ENCODE measurements at regions not wholly inside any gene's neighbourhood (a gene's known extent, or its start where the extent isn't known, plus 50 kb on each side); places are given as distances from the start of the nearest gene placed in this dataset.
A peak's percentile ranks its signal among the peaks of the same experiment; 100 is the strongest.

GRCh38 chr2:134785659-134786430, 52.6 kb upstream of the ACMSD start (continued):
- TF ChIP-seq ZSCAN29 (IDR thresholded peaks at IDR 0.05) (no peak), SMAD5 (IDR thresholded peaks at IDR 0.05; ENCODE audit: low read depth) (no peak), BMI1 (IDR thresholded peaks at IDR 0.05; ENCODE audit: borderline replicate concordance) (no peak), NBN (IDR thresholded peaks at IDR 0.05) (no peak), KLF5 (IDR thresholded peaks at IDR 0.05; ENCODE audit: partially characterized antibody) (no peak)

GRCh38 chr2:134788417-134788816, 50.0 kb upstream of the ACMSD start:
- WGBS (ENCODE audit: insufficient coverage, insufficient replicate concordance, low lambda C conversion rate, missing lambda C conversion rate) = 0% methylated on average over 2 of the region's 2 CpGs
- ATAC-seq = no peak
- TF ChIP-seq NFYB (IDR thresholded peaks at IDR 0.05; ENCODE audit: insufficient read depth, low read depth, low read length) (no peak), POU2F2 (IDR thresholded peaks at IDR 0.05; ENCODE audit: borderline replicate concordance, low read depth, low read length) (0 out of 3 replicates have a peak, but pooled peaks have one; percentile 9), CREB1 (IDR thresholded peaks at IDR 0.05; ENCODE audit: low read depth) (no peak), CREM (IDR thresholded peaks at IDR 0.05; ENCODE audit: low read depth) (no peak), REST (IDR thresholded peaks at IDR 0.05; ENCODE audit: low read depth, low read length) (no peak), ZZZ3 (IDR thresholded peaks at IDR 0.05; ENCODE audit: control insufficient read depth, insufficient read length, low read depth) (no peak)
- intact Hi-C loops (cut with micrococcal nuclease; ENCODE audit: unreplicated experiment) (no loop called here), in situ Hi-C loops (cut with MboI) (no loop called here)
- no peaks in the 10 kb centered on the region for H3K27me3 ChIP-seq (replicated peaks in 1 of 2; ENCODE audit: control insufficient read depth in 2 of 2, insufficient read depth in 2 of 2, low read length in 1 of 2)
- H3K4me2 ChIP-seq (ENCODE audit: control insufficient read depth, insufficient read depth) = no peak overlapping the region
- H3K9ac ChIP-seq (ENCODE audit: control insufficient read depth, insufficient read depth, low read length) = no peak overlapping the region
- SMC1A ChIA-PET (ENCODE audit: uncharacterized antibody, unreplicated experiment) = no interaction called here
- no peak overlapping the region for H2AFZ ChIP-seq (ENCODE audit: control insufficient read depth, low read depth, low read length)
- no peaks in the 10 kb centered on the region; the same call in 2 of the 3 replicates for H3K9me3 ChIP-seq (replicated peaks; ENCODE audit: control insufficient read depth, insufficient read depth, low read length)
- H3K27ac ChIP-seq (ENCODE audit: control insufficient read depth, insufficient read depth) = no peak overlapping the region
- no peaks in the 10 kb centered on the region for H4K20me1 ChIP-seq (ENCODE audit: control insufficient read depth, insufficient read depth)
- no peak for FAIRE-seq
- RAD21 ChIA-PET (ENCODE audit: unreplicated experiment) = no interaction called here
- CTCF ChIA-PET = no interaction called here
- no peaks in the 10 kb centered on the region for H3K79me2 ChIP-seq (ENCODE audit: control insufficient read depth, insufficient read depth, low read length)
- H3K36me3 ChIP-seq (ENCODE audit: control insufficient read depth in 2 of 2, insufficient read depth in 2 of 2, low read length in 1 of 2) = no peaks in the 10 kb centered on the region
- no peaks in the 10 kb centered on the region for H3K4me1 ChIP-seq (ENCODE audit: control insufficient read depth, insufficient read depth, low read length)
- H3K4me3 ChIP-seq = no peak overlapping the region
- POLR2A ChIA-PET = no interaction called here
- no peak for DNase-seq (ENCODE audit: low read depth, low spot score)
- BruUV-seq (replicated peaks) = no TSS peak
